ENCODE measurements at regions not wholly inside any gene's neighbourhood (a gene's known extent, or its start where the extent isn't known, plus 50 kb on each side); places are given as distances from the start of the nearest gene placed in this dataset.
"Not testable (repeated sequence)": the region's sequence is repeated elsewhere in the genome, so short reads cannot be mapped to it uniquely, and the experiment has no call there.

GRCh38 chr15:91627473-91628278 lies 225.8 kb upstream of the SLCO3A1 start:
- no peaks in the 10 kb centered on the region for H3K9me3 Mint-ChIP-seq
- H3K4me1 Mint-ChIP-seq (ENCODE audit: low read depth) = no peaks in the 10 kb centered on the region

DNA sequence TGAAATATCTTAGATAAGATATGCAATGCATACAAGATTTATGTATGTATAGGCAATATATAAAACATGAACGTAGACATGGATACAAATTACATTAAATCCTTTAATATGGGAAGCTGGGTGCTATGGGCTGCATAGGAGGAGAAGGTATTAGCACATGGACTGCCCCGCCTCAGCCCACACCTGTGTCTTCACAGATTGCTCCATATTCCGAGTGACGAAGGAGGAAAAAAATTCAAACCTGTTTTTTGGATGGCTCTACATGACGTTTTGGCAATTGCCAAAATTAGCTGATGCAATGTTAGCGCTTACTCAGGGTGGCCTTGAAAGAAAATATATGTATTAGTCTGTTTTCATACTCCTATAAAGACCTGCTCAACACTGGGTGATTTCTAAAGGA lies 223.4 kb upstream of the SLCO3A1 start:
- Mint-ChIP-seq H3K27me3 (ENCODE audit: low read depth) (no peaks in the 10 kb centered on the region), H3K4me3 (no peak overlapping the region), H3K9me3 (no peaks in the 10 kb centered on the region), H3K4me1 (ENCODE audit: low read depth) (no peaks in the 10 kb centered on the region), H3K27ac (no peak overlapping the region), H3K36me3 (ENCODE audit: low read depth) (no peaks in the 10 kb centered on the region)

More at GRCh38 chr15:91627473-91628278, 225.8 kb upstream of the SLCO3A1 start:
- Mint-ChIP-seq H3K36me3 (ENCODE audit: low read depth) (no peaks in the 10 kb centered on the region), H3K27me3 (ENCODE audit: low read depth) (no peaks in the 10 kb centered on the region), H3K4me3 (no peak overlapping the region), H3K27ac (no peak overlapping the region)

DNA sequence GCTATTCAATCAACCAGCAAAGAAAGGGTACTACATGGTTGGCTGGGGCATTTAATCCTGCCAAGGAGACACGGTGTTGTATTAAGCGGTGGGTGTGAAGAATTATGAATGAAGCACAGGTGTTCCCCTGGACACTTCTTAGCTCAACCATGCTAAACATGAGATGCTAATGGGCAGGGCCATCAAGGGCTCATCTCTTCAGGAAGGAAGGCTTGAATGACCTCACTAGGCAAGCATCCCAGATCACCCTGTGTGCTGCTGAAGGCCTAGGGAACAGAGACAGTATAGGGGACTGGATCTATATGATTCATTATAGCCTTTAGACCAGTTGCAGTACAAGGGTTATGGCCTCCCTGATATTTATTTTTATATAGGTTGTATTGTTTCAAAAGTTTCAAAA lies 221.3 kb upstream of the SLCO3A1 start:
- Mint-ChIP-seq H3K4me3 (no peak overlapping the region), H3K36me3 (ENCODE audit: low read depth) (no peaks in the 10 kb centered on the region), H3K27ac (no peak overlapping the region)

GRCh38 chr15:91632981-91633380 lies 220.5 kb upstream of the SLCO3A1 start:
- Mint-ChIP-seq H3K36me3 (ENCODE audit: low read depth) (no peaks in the 10 kb centered on the region), H3K9me3 (peaks cover 3% of the 10 kb centered on the region), H3K27me3 (ENCODE audit: low read depth) (no peaks in the 10 kb centered on the region), H3K27ac (no peak overlapping the region), H3K4me1 (ENCODE audit: low read depth) (no peaks in the 10 kb centered on the region), H3K4me3 (no peak overlapping the region)

More for the DNA sequence above, 221.3 kb upstream of the SLCO3A1 start:
- H3K4me1 Mint-ChIP-seq (ENCODE audit: low read depth) = no peaks in the 10 kb centered on the region
- no peaks in the 10 kb centered on the region for H3K27me3 Mint-ChIP-seq (ENCODE audit: low read depth)
- no peaks in the 10 kb centered on the region for H3K9me3 Mint-ChIP-seq

- Mint-ChIP-seq H3K27ac (no peak overlapping the region), H3K36me3 (ENCODE audit: low read depth) (no peaks in the 10 kb centered on the region), H3K4me1 (ENCODE audit: low read depth) (no peaks in the 10 kb centered on the region), H3K9me3 (peaks cover 4% of the 10 kb centered on the region), H3K27me3 (ENCODE audit: low read depth) (no peaks in the 10 kb centered on the region), H3K4me3 (no peak overlapping the region)
Observed at GRCh38 chr15:91634179-91634578, 219.3 kb upstream of the SLCO3A1 start.

GRCh38 chr15:91635080-91635479 lies 218.4 kb upstream of the SLCO3A1 start:
- Mint-ChIP-seq H3K4me1 (ENCODE audit: low read depth) (no peaks in the 10 kb centered on the region), H3K9me3 (peaks cover 4% of the 10 kb centered on the region), H3K36me3 (ENCODE audit: low read depth) (no peaks in the 10 kb centered on the region), H3K27ac (no peak overlapping the region), H3K27me3 (ENCODE audit: low read depth) (no peaks in the 10 kb centered on the region), H3K4me3 (no peak overlapping the region)

DNA sequence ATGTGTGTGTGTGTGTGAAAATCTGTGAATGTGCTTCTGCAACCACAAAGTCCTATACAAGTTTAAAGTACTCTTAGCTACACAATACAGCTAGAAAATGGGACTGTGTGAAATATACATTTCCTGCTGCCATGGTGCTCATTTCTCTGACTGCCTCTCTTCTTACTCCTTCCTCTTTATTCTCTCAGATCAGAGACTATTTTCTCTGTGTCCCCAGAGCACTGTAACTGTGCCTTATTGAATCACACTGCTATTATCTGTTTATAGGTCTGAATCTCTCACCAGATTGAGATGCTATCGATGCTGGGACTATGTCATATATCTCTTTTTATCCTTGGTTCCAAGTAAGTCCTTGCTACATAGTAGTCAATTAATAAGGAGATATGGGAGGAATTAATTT lies 217.9 kb upstream of the SLCO3A1 start:
- no peaks in the 10 kb centered on the region for H3K4me1 Mint-ChIP-seq (ENCODE audit: low read depth)
- H3K27ac Mint-ChIP-seq = no peak overlapping the region
- no peaks in the 10 kb centered on the region for H3K27me3 Mint-ChIP-seq (ENCODE audit: low read depth)
- peaks cover 4% of the 10 kb centered on the region for H3K9me3 Mint-ChIP-seq
- H3K4me3 Mint-ChIP-seq = no peak overlapping the region
- H3K36me3 Mint-ChIP-seq (ENCODE audit: low read depth) = no peaks in the 10 kb centered on the region

DNA sequence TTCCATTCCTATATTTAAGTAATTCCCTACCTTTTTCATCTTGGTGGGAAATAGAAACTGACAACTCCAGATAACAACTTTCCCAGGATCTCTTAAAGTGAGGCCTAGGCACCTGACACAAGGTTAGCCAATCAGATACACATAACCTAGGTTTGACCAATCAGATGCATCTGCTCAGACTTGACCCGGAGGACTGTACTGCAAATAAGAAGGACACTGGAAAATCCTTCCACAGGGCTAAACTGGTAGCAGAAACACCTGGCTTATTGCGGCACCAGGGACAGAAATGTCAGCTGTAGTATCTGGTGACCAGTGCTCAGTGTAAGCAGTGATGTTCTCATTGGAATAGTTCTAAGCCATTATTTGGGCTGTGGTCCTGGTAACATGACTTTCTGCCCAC lies 204.5 kb upstream of the SLCO3A1 start:
- Mint-ChIP-seq H3K4me1 (ENCODE audit: low read depth) (no peaks in the 10 kb centered on the region), H3K27me3 (ENCODE audit: low read depth) (peaks cover 12% of the 10 kb centered on the region), H3K4me3 (no peak overlapping the region)

GRCh38 chr15:91649831-91650321 lies 203.6 kb upstream of the SLCO3A1 start:
- H3K27ac Mint-ChIP-seq = no peak overlapping the region
- no peak overlapping the region for H3K4me3 Mint-ChIP-seq
- no peaks in the 10 kb centered on the region for H3K4me1 Mint-ChIP-seq (ENCODE audit: low read depth)
- no peaks in the 10 kb centered on the region for H3K9me3 Mint-ChIP-seq
- no peaks in the 10 kb centered on the region for H3K36me3 Mint-ChIP-seq (ENCODE audit: low read depth)
- H3K27me3 Mint-ChIP-seq (ENCODE audit: low read depth) = peaks cover 12% of the 10 kb centered on the region

More for the DNA sequence above, 204.5 kb upstream of the SLCO3A1 start:
- H3K27ac Mint-ChIP-seq = no peak overlapping the region
- no peaks in the 10 kb centered on the region for H3K9me3 Mint-ChIP-seq
- H3K36me3 Mint-ChIP-seq (ENCODE audit: low read depth) = no peaks in the 10 kb centered on the region

DNA sequence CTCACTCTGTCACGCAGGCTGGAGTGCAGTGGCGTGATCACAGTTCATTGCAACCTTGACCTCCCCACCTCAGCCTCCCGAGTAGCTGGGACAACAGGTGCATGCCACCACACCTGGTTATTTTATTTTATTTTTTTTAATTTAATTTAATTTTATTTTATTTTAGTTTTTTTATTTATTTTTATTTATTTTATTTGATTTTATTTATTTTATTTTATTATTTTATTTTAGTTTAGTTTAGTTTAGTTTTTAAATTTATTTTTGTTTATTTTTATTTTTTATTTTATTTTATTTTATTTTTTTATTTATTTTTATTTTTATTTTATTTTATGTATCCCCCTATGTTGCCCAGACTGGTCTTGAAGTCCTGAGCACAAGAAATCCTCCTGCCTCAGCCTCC lies 202.3 kb upstream of the SLCO3A1 start:
- Mint-ChIP-seq H3K9me3 (peaks cover 6% of the 10 kb centered on the region), H3K27ac (no peak overlapping the region), H3K27me3 (ENCODE audit: low read depth) (peaks cover 23% of the 10 kb centered on the region), H3K4me3 (no peak overlapping the region), H3K4me1 (ENCODE audit: low read depth) (peaks cover 2% of the 10 kb centered on the region), H3K36me3 (ENCODE audit: low read depth) (no peaks in the 10 kb centered on the region)

- H3K27ac Mint-ChIP-seq = no peak overlapping the region
- H3K9me3 Mint-ChIP-seq = peaks cover 6% of the 10 kb centered on the region
- peaks cover 26% of the 10 kb centered on the region for H3K27me3 Mint-ChIP-seq (ENCODE audit: low read depth)
- H3K4me1 Mint-ChIP-seq (ENCODE audit: low read depth) = peaks cover 2% of the 10 kb centered on the region
- H3K4me3 Mint-ChIP-seq = no peak overlapping the region
- H3K36me3 Mint-ChIP-seq (ENCODE audit: low read depth) = no peaks in the 10 kb centered on the region
Observed at GRCh38 chr15:91652610-91653207, 200.8 kb upstream of the SLCO3A1 start.

DNA sequence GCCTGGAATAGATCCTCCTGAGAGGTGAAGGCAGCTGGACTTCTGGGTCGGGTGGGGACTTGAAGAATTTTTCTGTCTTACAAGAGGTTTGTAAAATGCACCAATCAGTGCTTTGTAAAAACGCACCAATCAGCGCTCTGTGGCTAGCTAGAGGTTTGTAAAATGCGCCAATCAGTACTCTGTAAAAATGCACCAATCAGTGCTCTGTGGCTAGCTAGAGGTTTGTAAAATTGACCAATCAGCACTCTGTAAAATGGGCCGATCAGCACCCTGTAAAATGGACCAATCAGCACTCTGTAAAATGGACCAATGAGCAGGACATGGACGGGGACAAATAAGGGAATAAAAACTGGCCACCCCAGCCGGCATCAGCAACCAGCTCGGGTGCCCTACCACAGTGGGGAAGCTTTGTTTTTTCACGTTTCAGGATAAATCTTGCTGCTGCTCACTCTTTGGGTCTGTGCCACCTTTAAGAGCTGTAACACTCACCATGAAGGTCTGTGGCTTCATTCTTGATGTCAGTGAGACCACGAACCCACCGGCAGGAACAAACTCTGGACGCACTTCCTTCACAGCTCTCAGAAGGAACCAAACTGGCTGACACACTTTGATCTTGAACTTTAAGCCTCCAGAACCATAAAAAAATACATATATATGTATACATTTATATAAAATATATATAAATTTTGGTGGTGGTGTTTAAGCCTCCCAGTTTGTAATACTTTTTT lies 197.8 kb upstream of the SLCO3A1 start:
- H3K4me1 Mint-ChIP-seq (ENCODE audit: low read depth); H3K9me3 Mint-ChIP-seq; H3K36me3 Mint-ChIP-seq (ENCODE audit: low read depth); H3K4me3 Mint-ChIP-seq; H3K27ac Mint-ChIP-seq: not testable (repeated sequence)
- H3K27me3 Mint-ChIP-seq (ENCODE audit: low read depth) = peaks cover 45% of the 10 kb centered on the region

DNA sequence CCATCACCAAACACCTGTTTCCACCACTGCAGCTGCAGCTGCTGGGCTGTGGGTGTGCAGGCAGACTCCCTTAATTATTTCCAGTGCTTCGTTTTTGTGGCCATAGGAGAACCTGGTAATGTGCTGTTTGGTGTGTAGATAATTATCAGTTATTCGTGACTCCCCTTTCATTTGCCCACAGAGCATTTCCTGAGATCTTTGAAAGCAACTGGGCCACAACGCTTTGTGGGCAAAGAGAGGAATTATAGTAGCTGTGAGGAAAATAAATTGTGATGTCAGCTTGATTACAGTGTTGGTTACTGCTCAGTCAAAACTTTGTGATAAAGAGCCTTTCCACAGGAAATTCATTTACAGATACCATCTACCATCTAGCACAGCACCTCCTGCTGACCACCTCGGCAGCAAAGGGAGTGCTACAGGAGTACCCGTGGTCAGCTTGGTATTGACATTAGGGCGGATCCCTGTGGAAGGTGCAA lies 193.3 kb upstream of the SLCO3A1 start:
- no peak overlapping the region for H3K27ac Mint-ChIP-seq
- H3K9me3 Mint-ChIP-seq = peaks cover 5% of the 10 kb centered on the region
- H3K36me3 Mint-ChIP-seq (ENCODE audit: low read depth) = no peaks in the 10 kb centered on the region
- no peak overlapping the region for H3K4me3 Mint-ChIP-seq
- H3K27me3 Mint-ChIP-seq (ENCODE audit: low read depth) = peaks cover 44% of the 10 kb centered on the region
- H3K4me1 Mint-ChIP-seq (ENCODE audit: low read depth) = peaks cover 6% of the 10 kb centered on the region

DNA sequence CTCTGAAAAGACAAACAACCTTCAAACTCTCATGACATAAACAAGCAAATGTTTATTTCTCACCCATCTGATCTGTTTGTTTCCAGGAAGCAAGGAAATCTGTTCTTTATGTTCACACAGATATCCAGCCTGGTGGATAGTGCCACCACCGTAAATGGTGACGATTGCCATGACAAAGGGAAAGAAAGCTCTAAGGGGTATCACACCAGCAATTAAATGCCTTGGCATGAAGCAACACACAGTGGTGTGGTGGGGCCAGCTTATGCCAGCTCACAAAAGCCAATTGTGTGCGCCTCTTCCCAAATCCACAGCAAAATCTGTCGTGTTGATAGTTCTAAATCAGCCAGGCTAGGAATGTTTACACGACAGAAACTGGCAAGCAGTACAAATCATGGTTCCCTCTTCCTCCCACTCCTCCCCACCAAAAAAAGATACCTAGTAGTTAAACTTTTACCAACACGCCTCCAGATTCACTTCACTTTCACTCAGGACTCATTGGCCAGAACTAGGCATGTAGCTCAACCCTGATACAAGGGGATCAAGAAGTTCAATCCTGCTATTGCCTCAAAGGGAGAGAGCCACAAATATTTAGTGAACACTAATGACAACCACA lies 189.2 kb upstream of the SLCO3A1 start:
- Mint-ChIP-seq H3K4me1 (ENCODE audit: low read depth) (peaks cover 4% of the 10 kb centered on the region), H3K4me3 (no peak overlapping the region), H3K27ac (no peak overlapping the region), H3K36me3 (ENCODE audit: low read depth) (no peaks in the 10 kb centered on the region), H3K9me3 (no peaks in the 10 kb centered on the region), H3K27me3 (ENCODE audit: low read depth) (peaks cover 18% of the 10 kb centered on the region)
